Stimulated activated memory B cell treated with anti-CD40 and anti-IgM and Interleukin-4, amounts not matched to agents 10 μg/mL and 1 μg/mL and 100 μg/mL, for 72 hours (primary cell): ENCODE measurements at regions not wholly inside any gene's neighbourhood (a gene's known extent, or its start where the extent isn't known, plus 50 kb on each side); places are given as distances from the start of the nearest gene placed in this dataset.
"Not testable (repeated sequence)": the region's sequence is repeated elsewhere in the genome, so short reads cannot be mapped to it uniquely, and the experiment has no call there.

Experiments used
- ATAC-seq: fragments of 150-1000 bp; cut with Tn5 transposase; 2 replicates; pipeline ENCODE4 v1.10.0; 2021
- H3K27ac Mint-ChIP-seq: one replicate; pipeline ENCODE4 v1.8.0; 2022; ENCODE audit warnings: mild to moderate bottlenecking, mixed read lengths
- H3K27me3 Mint-ChIP-seq: one replicate; pipeline ENCODE4 v1.8.0; 2022; ENCODE audit warnings: mixed read lengths
- H3K36me3 Mint-ChIP-seq: one replicate; pipeline ENCODE4 v1.8.0; 2022; ENCODE audit warnings: mixed read lengths
- H3K4me1 Mint-ChIP-seq: one replicate; pipeline ENCODE4 v1.8.0; 2022; ENCODE audit warnings: mixed read lengths
- H3K4me3 Mint-ChIP-seq: one replicate; pipeline ENCODE4 v1.8.0; 2022; ENCODE audit warnings: mild to moderate bottlenecking, moderate library complexity, mixed read lengths
- H3K9me3 Mint-ChIP-seq: one replicate; pipeline ENCODE4 v1.8.0; 2022; ENCODE audit warnings: mixed read lengths

GRCh38 chr11:122405547-122406341 is 249.8 kb upstream of the UBASH3B start:
- Mint-ChIP-seq H3K36me3 (no peaks in the 10 kb centered on the region), H3K27me3 (no peaks in the 10 kb centered on the region), H3K27ac (no peak overlapping the region), H3K4me3 (no peak overlapping the region), H3K9me3 (peaks cover 6% of the 10 kb centered on the region), H3K4me1 (no peaks in the 10 kb centered on the region)
- no peak for ATAC-seq

GRCh38 chr11:122404571-122404970 is 251.0 kb upstream of the UBASH3B start:
- no peak overlapping the region for H3K27ac Mint-ChIP-seq
- no peaks in the 10 kb centered on the region for H3K27me3 Mint-ChIP-seq
- H3K4me1 Mint-ChIP-seq, result no peaks in the 10 kb centered on the region
- no peak overlapping the region for H3K4me3 Mint-ChIP-seq
- ATAC-seq, result no peak
- H3K9me3 Mint-ChIP-seq, result peaks cover 3% of the 10 kb centered on the region
- H3K36me3 Mint-ChIP-seq, result no peaks in the 10 kb centered on the region

- not testable (repeated sequence) for ATAC-seq, H3K27ac Mint-ChIP-seq, H3K4me3 Mint-ChIP-seq, H3K27me3 Mint-ChIP-seq, H3K4me1 Mint-ChIP-seq, H3K9me3 Mint-ChIP-seq, H3K36me3 Mint-ChIP-seq
These were observed 253.9 kb upstream of the UBASH3B start for GRCh38 chr11:122401581-122401980.

- Mint-ChIP-seq H3K27ac (no peak overlapping the region), H3K9me3 (peaks cover 3% of the 10 kb centered on the region), H3K4me1 (no peaks in the 10 kb centered on the region), H3K4me3 (no peak overlapping the region), H3K27me3 (no peaks in the 10 kb centered on the region), H3K36me3 (no peaks in the 10 kb centered on the region)
- ATAC-seq, result peak; percentile 67
These were observed 256.1 kb upstream of the UBASH3B start for GRCh38 chr11:122399375-122399774.

- Mint-ChIP-seq H3K4me1 (no peaks in the 10 kb centered on the region), H3K9me3 (peaks cover 3% of the 10 kb centered on the region), H3K27me3 (no peaks in the 10 kb centered on the region), H3K36me3 (no peaks in the 10 kb centered on the region), H3K4me3 (no peak overlapping the region), H3K27ac (no peak overlapping the region)
- no peak for ATAC-seq
These were observed 256.7 kb upstream of the UBASH3B start for GRCh38 chr11:122398851-122399250.

- Mint-ChIP-seq H3K9me3 (peaks cover 3% of the 10 kb centered on the region), H3K36me3 (no peaks in the 10 kb centered on the region), H3K27ac (no peak overlapping the region), H3K27me3 (no peaks in the 10 kb centered on the region), H3K4me3 (no peak overlapping the region), H3K4me1 (no peaks in the 10 kb centered on the region)
- no peak for ATAC-seq
These were observed 257.4 kb upstream of the UBASH3B start for GRCh38 chr11:122398167-122398566.

GRCh38 chr11:122395282-122395681 is 260.2 kb upstream of the UBASH3B start:
- peaks cover 3% of the 10 kb centered on the region for H3K9me3 Mint-ChIP-seq
- H3K36me3 Mint-ChIP-seq, result no peaks in the 10 kb centered on the region
- no peaks in the 10 kb centered on the region for H3K4me1 Mint-ChIP-seq
- no peaks in the 10 kb centered on the region for H3K27me3 Mint-ChIP-seq
- no peak overlapping the region for H3K27ac Mint-ChIP-seq
- H3K4me3 Mint-ChIP-seq, result no peak overlapping the region
- no peak for ATAC-seq

GRCh38 chr11:122394313-122394712 is 261.2 kb upstream of the UBASH3B start:
- Mint-ChIP-seq H3K36me3 (no peaks in the 10 kb centered on the region), H3K27me3 (no peaks in the 10 kb centered on the region), H3K4me1 (no peaks in the 10 kb centered on the region), H3K4me3 (no peak overlapping the region), H3K9me3 (peaks cover 3% of the 10 kb centered on the region), H3K27ac (no peak overlapping the region)
- ATAC-seq, result no peak

- H3K27me3 Mint-ChIP-seq, result no peaks in the 10 kb centered on the region
- ATAC-seq, result no peak
- peaks cover 5% of the 10 kb centered on the region for H3K9me3 Mint-ChIP-seq
- H3K27ac Mint-ChIP-seq, result no peak overlapping the region
- no peaks in the 10 kb centered on the region for H3K36me3 Mint-ChIP-seq
- H3K4me1 Mint-ChIP-seq, result no peaks in the 10 kb centered on the region
- H3K4me3 Mint-ChIP-seq, result no peak overlapping the region
These were observed 262.2 kb upstream of the UBASH3B start for GRCh38 chr11:122393209-122393860.

- Mint-ChIP-seq H3K4me3 (no peak overlapping the region), H3K9me3 (peaks cover 5% of the 10 kb centered on the region), H3K4me1 (no peaks in the 10 kb centered on the region), H3K27me3 (no peaks in the 10 kb centered on the region), H3K36me3 (no peaks in the 10 kb centered on the region), H3K27ac (no peak overlapping the region)
- no peak for ATAC-seq
These were observed 263.0 kb upstream of the UBASH3B start for GRCh38 chr11:122392508-122392907.

- peaks cover 5% of the 10 kb centered on the region for H3K9me3 Mint-ChIP-seq
- no peaks in the 10 kb centered on the region for H3K36me3 Mint-ChIP-seq
- no peaks in the 10 kb centered on the region for H3K4me1 Mint-ChIP-seq
- H3K27me3 Mint-ChIP-seq, result no peaks in the 10 kb centered on the region
- H3K27ac Mint-ChIP-seq, result no peak overlapping the region
- H3K4me3 Mint-ChIP-seq, result no peak overlapping the region
- ATAC-seq, result no peak
These were observed 264.5 kb upstream of the UBASH3B start for GRCh38 chr11:122391049-122391448.

GRCh38 chr11:122383186-122383585 is 267.2 kb upstream of the BLID start:
- Mint-ChIP-seq H3K4me3 (no peak overlapping the region), H3K9me3 (peaks cover 22% of the 10 kb centered on the region), H3K36me3 (no peaks in the 10 kb centered on the region), H3K4me1 (no peaks in the 10 kb centered on the region), H3K27me3 (no peaks in the 10 kb centered on the region), H3K27ac (no peak overlapping the region)
- ATAC-seq, result no peak

- Mint-ChIP-seq H3K9me3 (peaks cover 6% of the 10 kb centered on the region), H3K27me3 (peaks cover 10% of the 10 kb centered on the region), H3K27ac (no peak overlapping the region), H3K4me3 (no peak overlapping the region), H3K4me1 (no peaks in the 10 kb centered on the region), H3K36me3 (no peaks in the 10 kb centered on the region)
- no peak for ATAC-seq
These were observed 259.8 kb upstream of the BLID start for GRCh38 chr11:122375687-122376399.

- no peak for ATAC-seq
- H3K4me1 Mint-ChIP-seq, result no peaks in the 10 kb centered on the region
- peaks cover 6% of the 10 kb centered on the region for H3K9me3 Mint-ChIP-seq
- no peak overlapping the region for H3K4me3 Mint-ChIP-seq
- peaks cover 12% of the 10 kb centered on the region for H3K27me3 Mint-ChIP-seq
- H3K36me3 Mint-ChIP-seq, result no peaks in the 10 kb centered on the region
- H3K27ac Mint-ChIP-seq, result no peak overlapping the region
These were observed 252.8 kb upstream of the BLID start for GRCh38 chr11:122368796-122369195.

GRCh38 chr11:122367809-122368231 is 251.8 kb upstream of the BLID start:
- no peak for ATAC-seq
- H3K27me3 Mint-ChIP-seq, result peaks cover 10% of the 10 kb centered on the region
- no peak overlapping the region for H3K4me3 Mint-ChIP-seq
- no peaks in the 10 kb centered on the region for H3K4me1 Mint-ChIP-seq
- peaks cover 6% of the 10 kb centered on the region for H3K9me3 Mint-ChIP-seq
- H3K36me3 Mint-ChIP-seq, result no peaks in the 10 kb centered on the region
- no peak overlapping the region for H3K27ac Mint-ChIP-seq
